ENCODE measurements at regions not wholly inside any gene's neighbourhood (a gene's known extent, or its start where the extent isn't known, plus 50 kb on each side); places are given as distances from the start of the nearest gene placed in this dataset.

GRCh38 chrX:147626605-147627004 is 285.1 kb upstream of the FMR1 start:
- ATAC-seq (ENCODE audit: low read depth in 2 of 2): no peak
- Mint-ChIP-seq H3K9me3 (peaks cover 0 to 3% (median 0%) of the 10 kb centered on the region in 7 donors), H3K4me1 (no peaks in the 10 kb centered on the region), H3K4me3 (no peak overlapping the region), H3K36me3 (no peaks in the 10 kb centered on the region), H3K27ac (no peak overlapping the region), H3K27me3 (no peaks in the 10 kb centered on the region)
- Histone ChIP-seq H3K4me1 (ENCODE audit: control insufficient read depth, insufficient read depth, low read length, poor library complexity, severe bottlenecking) (no peaks in the 10 kb centered on the region), H3K36me3 (ENCODE audit: control insufficient read depth, insufficient read depth, low read length) (no peaks in the 10 kb centered on the region), H3K9me3 (ENCODE audit: control insufficient read depth in 2 of 2, low read length in 2 of 2) (no peaks in the 10 kb centered on the region), H3K27ac (ENCODE audit: insufficient read depth, low read length, poor library complexity, severe bottlenecking) (no peak overlapping the region), H3K4me3 (ENCODE audit: low read depth, low read length) (no peak overlapping the region), H3K27me3 (ENCODE audit: control insufficient read depth, insufficient read depth, low read length) (no peaks in the 10 kb centered on the region)
- no peak for DNase-seq

- no peak for ATAC-seq (ENCODE audit: low read depth in 2 of 2)
- no peak for DNase-seq
- H3K4me3 Mint-ChIP-seq: no peak overlapping the region
- H3K9me3 Mint-ChIP-seq: peaks cover 0 to 2% (median 0%) of the 10 kb centered on the region in 7 donors
- Histone ChIP-seq H3K9me3 (ENCODE audit: control insufficient read depth in 2 of 2, low read length in 2 of 2) (no peaks in the 10 kb centered on the region), H3K4me1 (ENCODE audit: control insufficient read depth, insufficient read depth, low read length, poor library complexity, severe bottlenecking) (no peaks in the 10 kb centered on the region), H3K27ac (ENCODE audit: insufficient read depth, low read length, poor library complexity, severe bottlenecking) (no peak overlapping the region), H3K36me3 (ENCODE audit: control insufficient read depth, insufficient read depth, low read length) (no peaks in the 10 kb centered on the region), H3K4me3 (ENCODE audit: low read depth, low read length) (no peak overlapping the region), H3K27me3 (ENCODE audit: control insufficient read depth, insufficient read depth, low read length) (no peaks in the 10 kb centered on the region)
- no peak overlapping the region for H3K27ac Mint-ChIP-seq
- no peaks in the 10 kb centered on the region for H3K36me3 Mint-ChIP-seq
- no peaks in the 10 kb centered on the region for H3K27me3 Mint-ChIP-seq
- no peaks in the 10 kb centered on the region for H3K4me1 Mint-ChIP-seq
Measured at GRCh38 chrX:147635186-147635585, 276.5 kb upstream of the FMR1 start.

DNA sequence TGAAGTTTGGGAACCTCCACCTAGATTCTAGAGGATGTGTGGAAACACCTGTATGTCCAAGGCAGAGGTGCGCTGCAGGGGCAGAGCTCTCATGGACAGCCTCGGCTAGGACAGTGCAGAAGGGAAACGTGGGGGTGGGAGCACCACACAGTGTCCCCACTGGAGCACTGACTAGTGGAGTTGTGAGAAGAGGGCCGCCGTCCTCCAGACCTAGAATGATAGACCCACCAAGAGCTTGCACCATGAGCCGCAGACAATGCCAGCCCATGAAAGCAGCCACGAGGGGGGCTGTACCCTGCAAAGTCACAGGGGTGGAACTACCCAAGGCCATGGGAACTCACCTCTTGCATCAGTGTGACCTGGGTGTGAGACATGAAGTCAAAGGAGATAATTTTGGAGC is 274.5 kb upstream of the FMR1 start:
- no peaks in the 10 kb centered on the region for H3K9me3 ChIP-seq (ENCODE audit: control insufficient read depth in 2 of 2, low read length in 2 of 2)
- H3K36me3 Mint-ChIP-seq: no peaks in the 10 kb centered on the region
- no peak overlapping the region for H3K27ac Mint-ChIP-seq
- no peak overlapping the region for H3K27ac ChIP-seq (ENCODE audit: insufficient read depth, low read length, poor library complexity, severe bottlenecking)
- H3K4me1 Mint-ChIP-seq: no peaks in the 10 kb centered on the region
- H3K27me3 Mint-ChIP-seq: no peaks in the 10 kb centered on the region
- no peaks in the 10 kb centered on the region for H3K27me3 ChIP-seq (ENCODE audit: control insufficient read depth, insufficient read depth, low read length)
- H3K4me3 Mint-ChIP-seq: no peak overlapping the region
- peaks cover 0 to 3% (median 2%) of the 10 kb centered on the region in 7 donors for H3K9me3 Mint-ChIP-seq
- no peaks in the 10 kb centered on the region for H3K4me1 ChIP-seq (ENCODE audit: control insufficient read depth, insufficient read depth, low read length, poor library complexity, severe bottlenecking)
- ATAC-seq (ENCODE audit: low read depth in 2 of 2) (no peak), DNase-seq (no peak)
- H3K36me3 ChIP-seq (ENCODE audit: control insufficient read depth, insufficient read depth, low read length): no peaks in the 10 kb centered on the region
- no peak overlapping the region for H3K4me3 ChIP-seq (ENCODE audit: low read depth, low read length)

DNA sequence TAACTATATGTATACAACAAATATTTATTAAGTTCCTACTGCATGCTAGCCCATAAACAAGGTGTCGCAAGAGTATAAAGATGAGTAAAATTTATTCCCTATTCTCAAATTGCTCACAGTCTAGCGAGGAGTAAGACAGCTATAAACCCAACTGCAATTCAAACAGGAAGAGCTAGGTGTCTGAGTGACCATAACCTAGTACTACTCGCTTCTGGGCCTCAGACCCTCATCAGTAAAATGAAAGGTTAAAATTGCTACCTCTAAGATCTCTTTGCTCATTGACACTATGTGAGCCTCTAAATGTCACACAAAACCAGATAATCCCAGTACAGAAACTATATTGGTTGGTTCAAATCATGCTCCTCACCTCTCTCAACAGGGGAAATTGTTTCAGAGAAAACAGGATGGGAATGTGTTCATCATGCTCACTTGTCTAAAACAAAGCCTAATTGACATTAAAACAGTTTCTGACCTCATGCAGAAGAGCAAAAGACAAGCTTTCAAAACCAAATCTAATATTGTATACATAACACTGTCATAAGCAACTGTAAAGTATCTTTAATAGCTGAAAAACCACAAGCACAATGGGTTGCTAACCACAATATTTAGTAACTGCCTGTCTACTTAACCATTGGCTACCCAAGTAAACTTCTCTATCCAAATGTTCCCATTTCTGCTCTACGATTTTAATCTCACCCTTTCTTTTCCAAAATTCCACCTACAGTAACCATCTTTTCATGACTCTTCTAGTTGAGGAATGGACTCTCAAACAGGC is 264.6 kb upstream of the FMR1 start:
- peaks cover 0 to 8% (median 2%) of the 10 kb centered on the region in 7 donors for H3K9me3 Mint-ChIP-seq
- no peaks in the 10 kb centered on the region for H3K4me1 Mint-ChIP-seq
- no peaks in the 10 kb centered on the region for H3K27me3 Mint-ChIP-seq
- H3K4me3 ChIP-seq (ENCODE audit: low read depth, low read length): no peak overlapping the region
- no peaks in the 10 kb centered on the region for H3K27me3 ChIP-seq (ENCODE audit: control insufficient read depth, insufficient read depth, low read length)
- ATAC-seq (ENCODE audit: low read depth in 2 of 2): no peak
- no peak overlapping the region for H3K4me3 Mint-ChIP-seq
- no peak overlapping the region for H3K27ac ChIP-seq (ENCODE audit: insufficient read depth, low read length, poor library complexity, severe bottlenecking)
- no peak for DNase-seq
- H3K27ac Mint-ChIP-seq: no peak overlapping the region
- H3K36me3 ChIP-seq (ENCODE audit: control insufficient read depth, insufficient read depth, low read length): no peaks in the 10 kb centered on the region
- no peaks in the 10 kb centered on the region for H3K4me1 ChIP-seq (ENCODE audit: control insufficient read depth, insufficient read depth, low read length, poor library complexity, severe bottlenecking)
- H3K9me3 ChIP-seq (ENCODE audit: control insufficient read depth in 2 of 2, low read length in 2 of 2): no peaks in the 10 kb centered on the region
- H3K36me3 Mint-ChIP-seq: no peaks in the 10 kb centered on the region

GRCh38 chrX:147675819-147676218 is 235.9 kb upstream of the FMR1 start:
- DNase-seq (no peak), ATAC-seq (ENCODE audit: low read depth in 2 of 2) (no peak)
- no peaks in the 10 kb centered on the region for H3K27me3 ChIP-seq (ENCODE audit: control insufficient read depth, insufficient read depth, low read length)
- Mint-ChIP-seq H3K27me3 (no peaks in the 10 kb centered on the region), H3K27ac (no peak overlapping the region), H3K4me1 (no peaks in the 10 kb centered on the region), H3K36me3 (no peaks in the 10 kb centered on the region), H3K9me3 (peaks cover 0 to 2% (median 0%) of the 10 kb centered on the region in 7 donors), H3K4me3 (no peak overlapping the region)
- no peaks in the 10 kb centered on the region for H3K9me3 ChIP-seq (ENCODE audit: control insufficient read depth in 2 of 2, low read length in 2 of 2)
- H3K36me3 ChIP-seq (ENCODE audit: control insufficient read depth, insufficient read depth, low read length): no peaks in the 10 kb centered on the region
- H3K4me3 ChIP-seq (ENCODE audit: low read depth, low read length): no peak overlapping the region
- no peak overlapping the region for H3K27ac ChIP-seq (ENCODE audit: insufficient read depth, low read length, poor library complexity, severe bottlenecking)
- H3K4me1 ChIP-seq (ENCODE audit: control insufficient read depth, insufficient read depth, low read length, poor library complexity, severe bottlenecking): no peaks in the 10 kb centered on the region

DNA sequence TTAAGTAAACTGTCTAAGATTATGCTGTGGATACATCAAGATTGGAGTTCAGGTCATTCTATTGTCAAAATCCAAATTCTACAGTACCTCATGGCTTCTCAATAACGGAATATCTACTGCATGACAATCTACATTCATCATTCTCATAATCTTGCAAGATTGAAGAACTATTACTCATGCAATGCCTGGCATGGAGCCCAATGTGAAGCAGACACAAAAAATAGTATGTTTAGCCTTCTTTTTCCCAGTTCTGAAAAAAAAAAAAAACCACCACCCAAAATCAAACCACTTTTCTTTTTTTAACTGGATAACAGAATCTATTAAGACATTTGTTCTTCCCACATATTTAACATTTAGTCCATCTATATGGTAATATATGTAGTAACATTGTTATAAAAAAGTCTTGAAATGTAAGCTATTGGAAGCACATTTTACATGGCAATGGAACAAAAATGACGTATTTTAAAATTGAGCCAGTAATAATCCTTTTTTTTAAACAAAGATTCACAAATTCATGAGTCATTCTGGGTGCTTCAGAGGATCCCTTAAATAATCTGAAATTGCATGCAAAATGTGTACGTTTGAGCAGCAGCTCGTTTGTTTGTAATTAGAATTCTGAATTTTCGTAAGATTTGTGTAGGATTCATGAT is 232.2 kb upstream of the FMR1 start:
- no peaks in the 10 kb centered on the region for H3K4me1 ChIP-seq (ENCODE audit: control insufficient read depth, insufficient read depth, low read length, poor library complexity, severe bottlenecking)
- H3K36me3 ChIP-seq (ENCODE audit: control insufficient read depth, insufficient read depth, low read length): no peaks in the 10 kb centered on the region
- Mint-ChIP-seq H3K27me3 (no peaks in the 10 kb centered on the region), H3K27ac (no peak overlapping the region), H3K9me3 (peaks cover 0 to 3% (median 0%) of the 10 kb centered on the region in 7 donors), H3K4me3 (no peak overlapping the region), H3K36me3 (no peaks in the 10 kb centered on the region), H3K4me1 (no peaks in the 10 kb centered on the region)
- no peak overlapping the region for H3K4me3 ChIP-seq (ENCODE audit: low read depth, low read length)
- no peaks in the 10 kb centered on the region for H3K27me3 ChIP-seq (ENCODE audit: control insufficient read depth, insufficient read depth, low read length)
- DNase-seq (no peak), ATAC-seq (ENCODE audit: low read depth in 2 of 2) (no peak)
- no peak overlapping the region for H3K27ac ChIP-seq (ENCODE audit: insufficient read depth, low read length, poor library complexity, severe bottlenecking)
- no peaks in the 10 kb centered on the region for H3K9me3 ChIP-seq (ENCODE audit: control insufficient read depth in 2 of 2, low read length in 2 of 2)

GRCh38 chrX:147680251-147680650 is 231.5 kb upstream of the FMR1 start:
- Mint-ChIP-seq H3K4me3 (no peak overlapping the region), H3K4me1 (no peaks in the 10 kb centered on the region), H3K9me3 (peaks cover 0 to 5% (median 0%) of the 10 kb centered on the region in 7 donors), H3K27me3 (no peaks in the 10 kb centered on the region), H3K36me3 (no peaks in the 10 kb centered on the region), H3K27ac (no peak overlapping the region)
- no peaks in the 10 kb centered on the region for H3K4me1 ChIP-seq (ENCODE audit: control insufficient read depth, insufficient read depth, low read length, poor library complexity, severe bottlenecking)
- ATAC-seq (ENCODE audit: low read depth in 2 of 2) (no peak), DNase-seq (no peak)
- H3K9me3 ChIP-seq (ENCODE audit: control insufficient read depth in 2 of 2, low read length in 2 of 2): no peaks in the 10 kb centered on the region
- H3K36me3 ChIP-seq (ENCODE audit: control insufficient read depth, insufficient read depth, low read length): no peaks in the 10 kb centered on the region
- no peak overlapping the region for H3K27ac ChIP-seq (ENCODE audit: insufficient read depth, low read length, poor library complexity, severe bottlenecking)
- no peaks in the 10 kb centered on the region for H3K27me3 ChIP-seq (ENCODE audit: control insufficient read depth, insufficient read depth, low read length)
- H3K4me3 ChIP-seq (ENCODE audit: low read depth, low read length): no peak overlapping the region

DNA sequence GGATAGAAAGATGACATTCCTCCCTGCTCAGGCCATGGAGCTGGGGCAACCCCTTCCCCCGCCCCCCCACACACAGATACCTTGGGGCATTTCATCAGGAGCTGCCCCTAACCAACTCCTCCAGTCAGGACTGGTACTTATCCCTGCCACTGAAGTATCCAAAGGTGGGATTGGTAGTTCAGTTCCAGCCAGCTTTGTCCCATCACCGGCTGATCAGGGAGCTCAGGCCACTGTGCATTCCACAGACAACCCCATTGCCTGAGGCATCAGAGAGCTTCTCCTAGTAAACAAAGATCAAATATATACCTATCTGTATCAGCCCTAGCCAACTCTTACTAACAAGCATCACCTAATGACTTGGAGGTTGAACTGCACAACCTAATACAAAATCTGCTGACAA is 218.2 kb upstream of the FMR1 start:
- ATAC-seq (ENCODE audit: low read depth in 2 of 2) (no peak), DNase-seq (no peak)
- no peaks in the 10 kb centered on the region for H3K36me3 Mint-ChIP-seq
- H3K4me1 Mint-ChIP-seq: no peaks in the 10 kb centered on the region
- no peaks in the 10 kb centered on the region for H3K27me3 Mint-ChIP-seq
- Histone ChIP-seq H3K27me3 (ENCODE audit: control insufficient read depth, insufficient read depth, low read length) (no peaks in the 10 kb centered on the region), H3K4me1 (ENCODE audit: control insufficient read depth, insufficient read depth, low read length, poor library complexity, severe bottlenecking) (no peaks in the 10 kb centered on the region), H3K4me3 (ENCODE audit: low read depth, low read length) (no peak overlapping the region), H3K36me3 (ENCODE audit: control insufficient read depth, insufficient read depth, low read length) (no peaks in the 10 kb centered on the region), H3K9me3 (ENCODE audit: control insufficient read depth in 2 of 2, low read length in 2 of 2) (peaks cover 0 to 11% of the 10 kb centered on the region in 2 experiments), H3K27ac (ENCODE audit: insufficient read depth, low read length, poor library complexity, severe bottlenecking) (no peak overlapping the region)
- H3K27ac Mint-ChIP-seq: no peak overlapping the region
- no peak overlapping the region for H3K4me3 Mint-ChIP-seq
- peaks cover 0 to 8% (median 4%) of the 10 kb centered on the region in 7 donors for H3K9me3 Mint-ChIP-seq
